HG02588 (cell line): ENCODE measurements at regions not wholly inside any gene's neighbourhood (a gene's known extent, or its start where the extent isn't known, plus 50 kb on each side); places are given as distances from the start of the nearest gene placed in this dataset.

ENCODE experiments used
- ATAC-seq: cut with Tn5 transposase; IDR thresholded peaks from one replicate; pipeline ENCODE4 v1.9.1; 2021; ENCODE audit warnings: mild to moderate bottlenecking, moderate library complexity; ENCODE audit not compliant: unreplicated experiment

- no peak for ATAC-seq
Measured at GRCh38 chr10:89829262-89829886, 128.0 kb downstream of the KIF20B start.

GRCh38 chr10:89829887-89830269, 128.5 kb downstream of the KIF20B start:
- ATAC-seq = no peak

GRCh38 chr10:89830624-89831023, 129.2 kb downstream of the KIF20B start:
- no peak for ATAC-seq

DNA sequence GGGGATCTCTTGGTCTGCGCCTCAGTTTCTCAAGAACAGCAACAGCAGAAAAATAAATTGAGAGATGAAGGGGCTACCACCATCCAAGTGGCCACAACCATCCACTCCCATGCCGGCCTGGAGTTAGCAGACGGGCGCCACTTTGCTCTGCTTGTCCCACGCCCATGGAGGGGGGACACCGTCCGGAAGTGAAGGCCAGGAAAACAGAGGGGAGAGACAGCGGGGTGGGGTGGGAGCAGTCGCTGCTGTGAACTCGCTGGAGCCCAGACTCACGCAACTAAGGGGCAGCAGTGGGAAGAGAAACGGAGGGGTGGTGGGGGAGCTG, 135.4 kb downstream of the KIF20B start:
- ATAC-seq = no peak

- ATAC-seq = no peak
Measured at GRCh38 chr10:89837165-89838043, 136.0 kb downstream of the KIF20B start.

GRCh38 chr10:89838044-89838615, 136.7 kb downstream of the KIF20B start:
- no peak for ATAC-seq

DNA sequence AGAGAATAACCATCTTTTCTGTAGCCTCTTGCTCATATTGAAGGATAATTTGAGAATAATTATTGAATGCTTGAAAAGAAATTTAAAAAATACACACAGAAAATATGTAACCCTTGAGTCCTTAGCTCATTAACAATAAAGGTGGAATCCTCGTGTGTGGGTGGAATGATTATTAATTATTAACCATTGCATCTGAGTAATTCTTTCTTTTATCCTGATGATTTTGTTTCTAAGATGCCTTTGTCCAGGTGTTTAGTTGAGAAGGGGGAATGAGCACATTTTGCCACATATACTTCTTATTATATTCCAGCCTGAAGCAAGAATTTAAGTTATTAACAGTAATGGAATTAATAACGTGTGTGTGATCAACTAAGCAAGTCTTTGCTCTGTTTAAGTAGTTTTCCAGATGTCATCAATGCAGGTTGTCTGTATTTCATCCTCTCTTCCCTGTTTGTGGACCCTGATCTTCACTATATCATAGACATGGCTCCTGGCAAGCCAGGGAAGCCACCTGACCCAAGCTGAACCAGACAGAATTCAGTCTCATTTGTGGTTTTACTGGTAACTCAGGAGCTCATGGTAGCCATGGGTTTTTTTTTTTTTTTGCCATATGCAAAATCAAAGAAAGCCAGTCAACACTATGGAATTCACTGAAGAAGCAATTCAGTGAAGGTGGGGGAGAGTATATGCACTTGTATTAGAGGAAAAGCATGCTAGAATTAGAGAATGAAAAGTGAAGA, 144.3 kb downstream of the KIF20B start:
- ATAC-seq = no peak

DNA sequence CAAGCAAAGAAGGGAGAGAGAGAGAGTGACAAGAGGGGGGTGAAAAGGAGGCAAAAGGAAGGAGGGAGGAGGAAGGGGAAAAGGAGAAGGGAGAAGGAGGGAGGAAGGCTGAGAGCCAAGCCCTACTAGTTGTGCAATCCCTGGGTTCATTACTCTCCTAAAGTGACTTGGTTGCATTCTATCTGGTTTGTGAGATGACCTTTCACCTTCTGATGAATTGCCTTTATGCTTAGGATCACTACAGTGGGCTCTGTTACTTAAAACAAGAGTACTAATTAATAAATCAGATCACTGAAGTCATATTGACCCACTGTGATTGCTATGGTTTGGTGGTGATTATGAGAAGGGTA, 144.9 kb downstream of the KIF20B start:
- ATAC-seq = no peak

GRCh38 chr10:89846786-89847185, 145.4 kb downstream of the KIF20B start:
- ATAC-seq = no peak

DNA sequence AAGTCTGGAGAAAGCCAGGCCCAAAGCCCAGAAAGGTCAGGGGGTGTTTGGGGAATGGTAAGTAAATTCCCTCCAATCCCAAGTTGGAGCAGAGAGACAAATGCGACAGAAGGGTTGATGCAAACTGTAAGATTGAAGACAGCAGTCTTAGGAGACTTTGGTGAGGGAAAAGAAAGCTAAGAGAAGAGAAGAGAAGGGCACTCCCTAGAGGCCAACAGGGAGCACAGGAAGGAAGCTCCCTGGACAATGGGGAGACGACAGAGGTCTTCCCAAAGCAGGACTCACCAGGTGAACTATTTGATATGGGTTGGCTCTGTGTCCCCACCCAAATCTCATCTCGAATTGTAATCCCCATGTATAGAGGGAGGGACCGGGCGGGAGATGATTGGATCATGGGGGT, 151.5 kb downstream of the KIF20B start:
- ATAC-seq = no peak

GRCh38 chr10:89853781-89854191, 152.4 kb downstream of the KIF20B start:
- no peak for ATAC-seq

DNA sequence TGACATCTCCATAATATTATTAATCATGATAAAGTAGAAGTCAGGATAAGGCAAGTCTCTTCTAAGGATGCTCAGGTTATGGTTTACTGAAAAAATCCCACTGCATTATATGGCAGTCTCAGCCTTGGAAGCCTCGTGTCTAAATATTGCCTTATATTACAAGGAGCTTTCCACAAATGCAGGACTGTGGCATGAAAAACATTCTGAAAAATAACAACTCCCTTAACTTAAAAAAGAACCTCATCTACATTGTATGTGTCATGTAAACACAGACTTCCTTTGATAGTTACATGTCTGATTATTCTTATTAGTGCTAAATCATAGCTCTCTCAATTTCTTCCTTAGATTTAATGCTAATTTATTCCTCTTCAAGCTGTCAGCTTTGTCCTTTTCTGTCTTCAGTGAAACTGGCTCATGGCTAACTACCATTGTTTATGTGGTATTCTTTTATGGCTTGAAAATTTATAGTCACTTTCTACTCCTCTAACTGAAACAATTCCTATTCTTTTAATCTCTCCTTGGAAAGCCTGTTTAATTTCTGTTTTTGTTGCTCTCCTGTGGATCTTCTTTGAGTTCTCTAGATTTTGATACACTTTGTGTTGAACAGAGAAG, 156.1 kb downstream of the KIF20B start:
- no peak for ATAC-seq

- no peak for ATAC-seq
Measured at GRCh38 chr10:89861199-89861573, 159.8 kb downstream of the KIF20B start.

- no peak for ATAC-seq
Measured at GRCh38 chr10:89861584-89862301, 160.4 kb downstream of the KIF20B start.

- ATAC-seq = no peak
Measured at GRCh38 chr10:89867964-89868363, 166.6 kb downstream of the KIF20B start.

DNA sequence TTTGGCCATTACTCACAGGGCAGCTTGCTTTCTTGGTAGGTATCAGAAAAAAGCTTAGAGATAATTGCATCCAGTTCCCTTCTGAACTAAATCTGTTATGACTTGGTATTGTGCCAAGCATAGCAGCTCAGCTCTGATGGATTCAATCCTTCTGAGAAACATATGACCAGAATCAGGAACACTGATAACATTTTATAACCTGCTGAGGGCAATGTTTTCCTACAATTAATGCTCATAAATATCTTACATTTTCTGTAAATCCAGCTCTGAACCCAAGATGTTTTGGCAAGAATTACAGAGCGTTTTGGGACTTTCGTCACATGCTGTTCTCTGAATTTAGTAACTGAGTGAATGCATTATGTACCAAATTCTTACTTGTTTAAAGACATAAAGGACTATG, 167.8 kb downstream of the KIF20B start:
- no peak for ATAC-seq

GRCh38 chr10:89869592-89870156, 168.3 kb downstream of the KIF20B start:
- ATAC-seq = no peak

- ATAC-seq = no peak
Measured at GRCh38 chr10:89870936-89871335, 169.5 kb downstream of the KIF20B start.

GRCh38 chr10:89873055-89873454, 171.7 kb downstream of the KIF20B start:
- peak; percentile 80 for ATAC-seq

DNA sequence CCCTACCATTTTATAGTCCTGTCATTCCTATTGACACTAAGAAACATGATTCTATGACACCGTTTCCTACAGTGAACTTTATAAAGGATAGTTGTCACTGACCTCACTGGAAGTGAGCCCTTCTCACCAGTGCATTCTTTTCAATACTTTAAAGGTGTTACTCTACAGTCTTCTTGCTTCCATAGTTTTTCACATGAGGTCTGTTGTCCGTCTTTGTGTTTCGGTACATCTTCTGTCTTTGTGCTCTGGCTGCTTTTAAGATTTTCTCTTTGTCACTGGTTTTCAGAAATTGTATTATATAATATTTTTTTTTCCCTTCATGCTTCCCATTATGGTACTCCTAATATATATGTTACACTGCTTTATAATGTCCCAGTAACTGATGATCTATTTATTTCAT, 174.2 kb downstream of the KIF20B start:
- no peak for ATAC-seq
